CD4-positive, alpha-beta memory T cell (primary cell): ENCODE measurements at regions not wholly inside any gene's neighbourhood (a gene's known extent, or its start where the extent isn't known, plus 50 kb on each side); places are given as distances from the start of the nearest gene placed in this dataset.

Experiments
- CTCF ChIA-PET: fragments of 350-600 bp; sonication (Branson Sonifier 250); formaldehyde crosslinking; loops from one replicate; lab custom pipeline; 2021; ENCODE audit warnings: inconsistent platforms; ENCODE audit not compliant: partially characterized antibody; lab: Charles Lee
- POLR2A ChIA-PET: fragments of 350-600 bp; sonication (Branson Sonifier 250); formaldehyde crosslinking; loops from one replicate; lab custom pipeline; 2021; ENCODE audit not compliant: partially characterized antibody; lab: Charles Lee
- DNase-seq, 5 donors: peaks; one replicate each; pipeline versions ENCODE4 v3.0.0 to v3.0.0-alpha.2; 2020 to 2022; ENCODE audit warnings: mixed read lengths in 1 of 5
- H3K27ac ChIP-seq: one replicate; pipeline ENCODE4 v1.7.0; 2013; ENCODE audit warnings: low read depth, low read length
- H3K27me3 ChIP-seq: 2 replicates; pipeline ENCODE4 v1.7.0; 2013; ENCODE audit warnings: mild to moderate bottlenecking, low read length, moderate library complexity; ENCODE audit not compliant: insufficient read depth
- H3K36me3 ChIP-seq: 2 replicates; pipeline ENCODE4 v1.7.0; 2013; ENCODE audit warnings: mild to moderate bottlenecking, low read length, moderate library complexity; ENCODE audit not compliant: insufficient read depth
- H3K4me1 ChIP-seq: 2 replicates; pipeline ENCODE4 v1.7.0; 2013; ENCODE audit warnings: mild to moderate bottlenecking, low read length, moderate library complexity; ENCODE audit not compliant: insufficient read depth
- H3K4me3 ChIP-seq, 2 donors: one replicate each; pipeline ENCODE4 v1.7.0; 2013; ENCODE audit warnings: low read length in 2 of 2, mild to moderate bottlenecking in 1 of 2
- H3K9me3 ChIP-seq, 2 donors: one replicate each; pipeline ENCODE4 v1.7.0; 2013; ENCODE audit warnings: low read length in 2 of 2, control low read depth in 1 of 2; ENCODE audit not compliant: control insufficient read depth in 1 of 2
- H3K27ac Mint-ChIP-seq, 7 donors: one replicate each; pipeline ENCODE4 v1.8.0; 2020 to 2021; ENCODE audit warnings: mixed read lengths in 7 of 7, mild to moderate bottlenecking in 6 of 7, inconsistent platforms in 3 of 7, moderate library complexity in 3 of 7
- H3K27me3 Mint-ChIP-seq, 2 donors: one replicate each; pipeline ENCODE4 v1.8.0; 2020 to 2021; ENCODE audit warnings: mixed read lengths in 2 of 2
- H3K36me3 Mint-ChIP-seq, 2 donors: one replicate each; pipeline ENCODE4 v1.8.0; 2020 to 2021; ENCODE audit warnings: mixed read lengths in 2 of 2, inconsistent platforms in 1 of 2, mild to moderate bottlenecking in 1 of 2
- H3K4me1 Mint-ChIP-seq, 4 donors: one replicate each; pipeline ENCODE4 v1.8.0; 2020 to 2021; ENCODE audit warnings: mixed read lengths in 4 of 4, mild to moderate bottlenecking in 1 of 4
- H3K4me3 Mint-ChIP-seq, 8 donors: one replicate each; pipeline ENCODE4 v1.8.0; 2020 to 2021; ENCODE audit warnings: mixed read lengths in 8 of 8, mild to moderate bottlenecking in 7 of 8, moderate library complexity in 6 of 8, inconsistent platforms in 3 of 8
- H3K9me3 Mint-ChIP-seq, 8 donors: one replicate each; pipeline ENCODE4 v1.8.0; 2020 to 2021; ENCODE audit warnings: mixed read lengths in 8 of 8, mild to moderate bottlenecking in 5 of 8, inconsistent platforms in 3 of 8, moderate library complexity in 1 of 8
- intact Hi-C: fragments of 100-400 bp; cut with micrococcal nuclease; formaldehyde crosslinking; loops from one replicate; pipeline ENCODE4 v1.15.1; 2023

- intact Hi-C loops, result no loop called here
- DNase-seq, result no peak
- Histone ChIP-seq H3K36me3 (no peaks in the 10 kb centered on the region), H3K4me3 (no peak overlapping the region), H3K27ac (no peak overlapping the region), H3K27me3 (no peaks in the 10 kb centered on the region), H3K9me3 (no peaks in the 10 kb centered on the region), H3K4me1 (no peaks in the 10 kb centered on the region)
- no peak overlapping the region for H3K4me3 Mint-ChIP-seq
- no peaks in the 10 kb centered on the region for H3K27me3 Mint-ChIP-seq
- H3K4me1 Mint-ChIP-seq, result peaks cover 0 to 15% (median 7%) of the 10 kb centered on the region in 4 donors
- peaks cover 0 to 4% of the 10 kb centered on the region in 2 donors for H3K36me3 Mint-ChIP-seq
- peak overlapping the region in 1 of 7 donors; percentile 27 for H3K27ac Mint-ChIP-seq
- H3K9me3 Mint-ChIP-seq, result peaks cover 0 to 3% (median 0%) of the 10 kb centered on the region in 8 donors
- CTCF ChIA-PET, result no interaction called here
- POLR2A ChIA-PET, result interaction anchor here (1.1 kb wide), 1 partner anchor 135 kb away, joined by 3 read pairs; no protein-coding TSS in a partner anchor
These were observed 541.4 kb upstream of the B3GALT2 start for GRCh38 chr1:193727850-193728249.

- H3K27me3 ChIP-seq, result no peaks in the 10 kb centered on the region
- CTCF ChIA-PET, result interaction anchor here (0.6 to 1.2 kb wide), 2 partner anchors 15 to 160 kb away, joined by 3 read pairs; no protein-coding TSS in a partner anchor
- POLR2A ChIA-PET, result interaction anchor here (0.6 to 1.1 kb wide), 2 partner anchors 134 to 528 kb away, joined by 3 to 4 read pairs; no protein-coding TSS in a partner anchor
- Mint-ChIP-seq H3K4me1 (peaks cover 0 to 15% (median 7%) of the 10 kb centered on the region in 4 donors), H3K9me3 (peaks cover 0 to 3% (median 0%) of the 10 kb centered on the region in 8 donors), H3K4me3 (peak overlapping the region in 2 of 8 donors; percentile 5 to 48), H3K27me3 (no peaks in the 10 kb centered on the region), H3K36me3 (peaks cover 0 to 3% of the 10 kb centered on the region in 2 donors), H3K27ac (peak overlapping the region in 4 of 7 donors; percentile 39 to 66 (median 52))
- H3K27ac ChIP-seq, result no peak overlapping the region
- no peaks in the 10 kb centered on the region for H3K4me1 ChIP-seq
- DNase-seq, result no peak
- no peaks in the 10 kb centered on the region for H3K36me3 ChIP-seq
- H3K9me3 ChIP-seq, result no peaks in the 10 kb centered on the region
- intact Hi-C loops, result no loop called here
- no peak overlapping the region for H3K4me3 ChIP-seq
These were observed 540.3 kb upstream of the B3GALT2 start for GRCh38 chr1:193726722-193727121.

GRCh38 chr1:193712392-193712791 is 526.0 kb upstream of the B3GALT2 start:
- peaks cover 10 to 14% (median 13%) of the 10 kb centered on the region in 4 donors for H3K4me1 Mint-ChIP-seq
- H3K27me3 Mint-ChIP-seq, result no peaks in the 10 kb centered on the region
- Histone ChIP-seq H3K9me3 (no peaks in the 10 kb centered on the region), H3K4me3 (no peak overlapping the region), H3K4me1 (peaks cover 5% of the 10 kb centered on the region), H3K36me3 (no peaks in the 10 kb centered on the region), H3K27me3 (no peaks in the 10 kb centered on the region), H3K27ac (no peak overlapping the region)
- H3K36me3 Mint-ChIP-seq, result peaks cover 4 to 7% of the 10 kb centered on the region in 2 donors
- POLR2A ChIA-PET, result no interaction called here
- DNase-seq, result no peak
- no peak overlapping the region for H3K4me3 Mint-ChIP-seq
- CTCF ChIA-PET, result interaction anchor here (1.4 kb wide), 1 partner anchor 261 kb away, joined by 3 read pairs; no protein-coding TSS in a partner anchor
- no peak overlapping the region for H3K27ac Mint-ChIP-seq
- intact Hi-C loops, result no loop called here
- peaks cover 0 to 5% (median 3%) of the 10 kb centered on the region in 8 donors for H3K9me3 Mint-ChIP-seq

- Histone ChIP-seq H3K27me3 (no peaks in the 10 kb centered on the region), H3K4me1 (peaks cover 8% of the 10 kb centered on the region), H3K27ac (no peak overlapping the region), H3K4me3 (no peak overlapping the region), H3K9me3 (no peaks in the 10 kb centered on the region), H3K36me3 (no peaks in the 10 kb centered on the region)
- H3K27me3 Mint-ChIP-seq, result no peaks in the 10 kb centered on the region
- ChIA-PET POLR2A (no interaction called here), CTCF (no interaction called here)
- intact Hi-C loops, result no loop called here
- peaks cover 0 to 10% of the 10 kb centered on the region in 2 donors for H3K36me3 Mint-ChIP-seq
- no peak for DNase-seq
- H3K4me1 Mint-ChIP-seq, result peaks cover 11 to 15% (median 14%) of the 10 kb centered on the region in 4 donors
- H3K4me3 Mint-ChIP-seq, result no peak overlapping the region
- peak overlapping the region in 1 of 7 donors; percentile 16 for H3K27ac Mint-ChIP-seq
- peaks cover 0 to 6% (median 3%) of the 10 kb centered on the region in 8 donors for H3K9me3 Mint-ChIP-seq
These were observed 523.2 kb upstream of the B3GALT2 start for GRCh38 chr1:193709607-193710006.

GRCh38 chr1:193707271-193708021 is 521.0 kb upstream of the B3GALT2 start:
- ChIA-PET CTCF (interaction anchor here (1.3 kb wide), 1 partner anchor 8 kb away, joined by 3 read pairs; no protein-coding TSS in a partner anchor), POLR2A (interaction anchor here (0.8 kb wide), 1 partner anchor 228 kb away, joined by 3 read pairs; no protein-coding TSS in a partner anchor)
- H3K36me3 Mint-ChIP-seq, result peaks cover 0 to 10% of the 10 kb centered on the region in 2 donors
- intact Hi-C loops, result no loop called here
- H3K27ac ChIP-seq, result no peak overlapping the region
- DNase-seq, result no peak
- no peak overlapping the region for H3K4me3 ChIP-seq
- no peaks in the 10 kb centered on the region for H3K27me3 ChIP-seq
- no peaks in the 10 kb centered on the region for H3K9me3 ChIP-seq
- no peaks in the 10 kb centered on the region for H3K36me3 ChIP-seq
- peak overlapping the region in 2 of 7 donors; percentile 33 to 63 for H3K27ac Mint-ChIP-seq
- H3K27me3 Mint-ChIP-seq, result no peaks in the 10 kb centered on the region
- H3K4me3 Mint-ChIP-seq, result peak overlapping the region in 2 of 8 donors; percentile 18 to 48
- H3K4me1 ChIP-seq, result peaks cover 8% of the 10 kb centered on the region
- peaks cover 11 to 17% (median 15%) of the 10 kb centered on the region in 4 donors for H3K4me1 Mint-ChIP-seq
- H3K9me3 Mint-ChIP-seq, result peaks cover 0 to 6% (median 3%) of the 10 kb centered on the region in 8 donors

- ChIA-PET CTCF (no interaction called here), POLR2A (no interaction called here)
- no peak overlapping the region for H3K4me3 ChIP-seq
- Mint-ChIP-seq H3K9me3 (peaks cover 0 to 6% (median 3%) of the 10 kb centered on the region in 8 donors), H3K27ac (no peak overlapping the region), H3K4me1 (peaks cover 15 to 21% (median 18%) of the 10 kb centered on the region in 4 donors), H3K27me3 (no peaks in the 10 kb centered on the region), H3K4me3 (no peak overlapping the region), H3K36me3 (peaks cover 0 to 7% of the 10 kb centered on the region in 2 donors)
- H3K36me3 ChIP-seq, result no peaks in the 10 kb centered on the region
- H3K27me3 ChIP-seq, result no peaks in the 10 kb centered on the region
- H3K9me3 ChIP-seq, result no peaks in the 10 kb centered on the region
- H3K4me1 ChIP-seq, result peaks cover 9% of the 10 kb centered on the region
- no peak overlapping the region for H3K27ac ChIP-seq
- no peak for DNase-seq
- intact Hi-C loops, result no loop called here
These were observed 520.4 kb upstream of the B3GALT2 start for GRCh38 chr1:193706766-193707165.

- Histone ChIP-seq H3K4me3 (no peak overlapping the region), H3K4me1 (peaks cover 20% of the 10 kb centered on the region), H3K36me3 (no peaks in the 10 kb centered on the region), H3K9me3 (no peaks in the 10 kb centered on the region), H3K27me3 (no peaks in the 10 kb centered on the region), H3K27ac (no peak overlapping the region)
- no peak overlapping the region for H3K4me3 Mint-ChIP-seq
- H3K4me1 Mint-ChIP-seq, result peaks cover 22 to 28% (median 27%) of the 10 kb centered on the region in 4 donors
- POLR2A ChIA-PET, result no interaction called here
- intact Hi-C loops, result no loop called here
- peaks cover 0 to 7% of the 10 kb centered on the region in 2 donors for H3K36me3 Mint-ChIP-seq
- CTCF ChIA-PET, result no interaction called here
- DNase-seq, result no peak
- H3K27ac Mint-ChIP-seq, result no peak overlapping the region
- H3K9me3 Mint-ChIP-seq, result peaks cover 0 to 6% (median 3%) of the 10 kb centered on the region in 8 donors
- H3K27me3 Mint-ChIP-seq, result no peaks in the 10 kb centered on the region
These were observed 519.2 kb upstream of the B3GALT2 start for GRCh38 chr1:193705554-193705981.
